Esophagus mucosa (tissue), 1 donor: ENCODE measurements at regions not wholly inside any gene's neighbourhood (a gene's known extent, or its start where the extent isn't known, plus 50 kb on each side); places are given as distances from the start of the nearest gene placed in this dataset.

Experiments used
- ATAC-seq: fragments of 200-7000 bp; cut with Tn5 transposase; one replicate; pipeline ENCODE4 v1.9.1; 2020
- donor health status: DM: yes; HTN: yes; CAD: no.

DNA sequence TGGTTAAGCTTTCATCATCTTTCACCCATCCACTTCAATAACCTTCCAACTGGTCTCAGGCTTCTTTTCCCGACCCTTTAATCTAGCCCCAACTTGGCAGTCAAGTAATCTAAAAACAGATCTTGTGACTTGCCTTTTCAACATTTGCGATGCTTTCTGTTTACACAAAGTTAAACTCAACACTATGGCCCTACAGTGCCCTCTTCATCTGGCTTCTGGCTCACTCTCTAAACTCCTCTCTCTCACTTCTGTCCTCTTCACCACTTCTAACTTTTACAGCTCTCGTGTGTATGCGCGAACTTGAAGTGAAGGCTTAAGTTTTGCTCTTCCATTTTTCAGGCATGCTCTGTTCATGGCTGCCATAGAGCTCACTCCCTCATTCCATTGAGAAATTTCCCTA, 1122.3 kb upstream of the ADGRL2 start:
- ATAC-seq: no peak

- ATAC-seq: no peak
Observed at GRCh38 chr1:80675454-80675853, 1125.3 kb upstream of the ADGRL2 start.

DNA sequence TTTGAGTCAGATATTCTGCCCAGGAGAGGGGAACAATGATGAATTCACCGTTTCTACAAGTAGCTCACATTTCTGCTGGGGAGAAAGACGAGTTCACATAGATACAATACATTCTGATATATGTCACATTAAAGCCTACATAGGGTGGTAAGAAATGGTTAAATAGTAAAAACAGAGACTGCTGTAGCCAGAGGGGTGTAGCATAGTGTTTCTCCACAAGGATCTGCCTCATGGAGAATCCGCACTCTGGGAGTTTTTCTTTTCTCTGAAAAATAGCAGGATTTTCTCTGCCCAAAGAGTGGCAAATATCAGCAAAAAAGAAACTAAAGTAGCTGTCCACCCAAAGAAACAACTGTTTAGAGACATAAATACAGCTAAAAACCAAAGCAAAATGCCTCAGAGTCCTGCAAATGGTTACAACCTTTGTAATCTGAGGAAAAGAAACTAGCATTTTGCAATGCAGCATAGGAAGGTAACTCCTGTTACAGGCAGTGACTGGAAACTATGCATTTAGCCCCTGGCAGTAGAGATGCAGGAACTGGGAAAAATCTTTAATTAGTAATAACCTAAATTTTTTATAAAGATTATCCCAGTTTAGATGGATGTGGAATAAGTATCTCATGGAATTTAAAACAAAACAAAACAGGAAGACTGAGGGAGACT, 1126.7 kb upstream of the ADGRL2 start:
- no peak for ATAC-seq

DNA sequence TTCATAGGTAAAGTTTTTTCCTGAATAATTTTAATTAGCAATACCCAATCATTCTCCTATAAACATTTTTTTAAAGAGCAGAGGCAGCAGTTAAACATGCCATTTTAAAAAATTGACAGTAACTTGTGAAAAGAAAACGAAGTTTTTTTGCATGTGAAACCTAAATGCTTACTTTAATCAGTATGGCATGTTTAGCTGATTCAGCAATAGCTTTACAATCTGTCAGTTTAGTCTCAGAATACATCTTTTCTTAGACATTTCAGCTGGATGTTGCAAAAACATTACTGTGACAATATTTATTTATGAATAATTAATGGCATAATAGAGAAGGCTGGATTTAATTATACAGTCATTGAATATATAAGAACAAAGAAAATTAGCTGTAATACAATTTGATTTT, 1132.4 kb upstream of the ADGRL2 start:
- no peak for ATAC-seq

DNA sequence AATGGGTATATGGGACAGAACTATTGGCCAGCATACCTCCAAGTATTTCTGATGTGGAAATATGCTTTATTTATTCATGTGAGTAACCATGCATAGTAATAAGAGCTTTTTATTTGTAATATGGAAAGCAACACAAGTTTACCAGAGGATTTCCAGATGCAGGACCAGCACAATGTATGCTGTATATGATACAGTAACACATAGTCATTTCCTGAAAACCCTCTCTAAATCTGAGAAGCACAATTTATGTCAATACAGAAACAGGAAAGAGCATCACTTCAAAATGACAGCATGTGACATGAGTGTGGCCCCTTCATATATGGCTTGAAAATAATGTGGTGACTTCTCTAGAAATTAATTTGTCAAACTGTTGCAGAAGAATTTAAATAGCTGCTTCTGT, 1134.7 kb upstream of the ADGRL2 start:
- ATAC-seq: no peak

- ATAC-seq: no peak
Observed at GRCh38 chr1:80659161-80659560, 1141.6 kb upstream of the ADGRL2 start.

DNA sequence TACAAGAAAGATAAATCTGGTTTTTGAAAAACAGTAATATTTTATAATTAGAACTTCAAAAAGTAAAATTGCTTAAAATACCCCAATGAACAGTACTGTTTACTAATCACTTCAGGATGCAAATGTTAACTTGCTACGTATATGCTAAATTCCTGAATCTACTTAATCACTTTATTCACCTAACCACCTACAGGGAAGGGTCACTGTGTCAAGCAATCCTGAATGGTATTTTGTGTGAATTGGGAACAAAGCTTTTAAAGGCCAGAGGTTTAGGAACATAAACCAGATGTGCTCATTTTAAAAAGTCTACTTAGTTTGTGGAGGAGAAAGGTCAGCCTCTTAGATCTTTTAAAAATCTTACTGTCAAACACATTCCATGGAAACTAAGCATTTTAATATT, 1143.0 kb upstream of the ADGRL2 start:
- no peak for ATAC-seq

DNA sequence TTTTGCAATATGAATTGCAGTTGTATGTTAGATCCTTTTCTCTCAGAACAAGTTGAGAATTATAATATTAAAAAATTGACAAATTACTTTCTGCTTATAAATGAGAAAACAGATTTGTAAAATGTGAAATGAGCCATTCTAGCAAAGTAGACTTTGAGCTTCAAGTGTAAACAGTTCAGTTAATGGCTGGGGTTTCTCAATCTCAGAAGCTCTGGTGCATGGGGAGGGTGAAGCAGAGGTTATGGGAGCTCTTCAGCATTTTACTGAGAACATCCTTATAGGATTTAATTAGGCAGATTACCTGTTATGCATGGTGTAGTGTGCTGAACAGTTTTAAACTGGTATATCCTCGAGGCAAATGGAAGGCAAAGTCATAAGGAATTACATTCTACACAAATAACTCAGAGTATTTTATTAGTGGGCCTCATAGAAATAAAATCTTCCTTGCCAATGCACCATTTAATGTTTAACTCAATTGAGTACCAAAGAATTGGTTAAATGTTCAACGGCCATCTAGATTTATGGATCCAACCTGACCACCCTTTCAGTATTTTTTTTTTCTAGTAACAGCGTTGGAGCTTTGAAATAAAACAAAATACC, 1143.6 kb upstream of the ADGRL2 start:
- no peak for ATAC-seq

GRCh38 chr1:80656641-80657040, 1144.1 kb upstream of the ADGRL2 start:
- no peak for ATAC-seq

DNA sequence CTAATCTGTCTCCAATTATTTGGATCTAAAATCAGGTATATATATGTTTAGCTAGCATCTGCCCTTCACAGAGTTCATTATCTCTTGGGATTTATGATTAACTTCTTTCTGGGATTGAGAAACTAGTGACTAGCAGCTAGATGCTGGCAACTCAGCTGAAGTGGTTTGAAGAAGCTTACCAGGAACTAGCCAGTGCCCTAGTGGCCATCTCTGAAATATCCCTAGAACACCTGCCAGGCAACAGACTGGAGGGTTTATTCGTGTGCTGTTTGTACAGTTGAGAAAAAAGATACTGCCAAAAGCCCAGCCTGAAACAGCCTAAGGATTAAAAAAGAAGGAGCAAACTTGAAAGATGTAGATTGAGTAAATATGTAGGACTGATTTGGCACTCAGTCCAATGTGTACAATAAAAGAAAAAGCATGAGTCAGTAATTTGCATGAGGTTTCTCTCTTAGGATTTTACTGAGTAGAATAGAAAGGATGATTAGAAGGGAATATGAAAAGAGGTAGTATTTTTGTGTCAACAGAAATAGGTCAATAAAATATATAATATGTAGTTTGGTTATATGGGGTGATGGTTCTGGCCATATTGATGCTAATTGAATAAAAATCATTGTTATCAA, 1144.6 kb upstream of the ADGRL2 start:
- peak; percentile 55 for ATAC-seq

DNA sequence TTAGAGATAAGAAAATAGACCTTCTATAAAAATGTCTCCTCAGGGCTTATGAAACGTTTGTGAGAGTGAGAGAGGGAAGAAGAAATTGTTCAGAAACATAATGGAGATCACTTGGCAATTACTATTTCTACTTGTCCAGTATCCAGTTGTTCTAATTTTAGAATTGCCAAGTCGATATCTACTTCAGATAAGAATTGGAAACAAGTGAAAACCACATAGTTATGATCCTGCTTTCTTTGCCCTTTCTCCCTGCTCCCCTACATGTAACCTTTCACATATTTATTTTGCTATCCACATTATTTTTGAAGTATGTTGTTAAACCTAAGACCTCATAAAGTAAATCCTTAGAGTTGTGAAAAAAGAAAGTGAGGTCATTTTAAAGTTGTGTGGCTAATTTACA, 1154.7 kb upstream of the ADGRL2 start:
- ATAC-seq: no peak

DNA sequence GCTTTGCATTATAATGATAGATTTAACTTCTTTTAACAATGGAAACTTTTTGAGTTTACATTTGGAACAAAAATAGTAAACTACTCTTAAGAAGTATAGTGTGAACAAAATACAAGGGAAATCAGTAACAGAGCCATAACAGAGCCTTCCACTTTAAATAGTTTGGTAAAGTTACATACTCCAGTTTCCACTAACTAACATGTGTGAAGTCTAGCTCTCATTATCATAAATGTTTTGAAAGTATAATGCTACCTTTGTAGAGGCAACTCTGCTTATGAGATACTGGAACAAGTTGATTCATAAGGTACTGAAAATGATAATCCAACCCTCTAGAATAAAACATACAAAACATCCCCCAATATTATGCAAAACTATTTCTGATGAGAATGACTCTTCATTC, 1155.1 kb upstream of the ADGRL2 start:
- no peak for ATAC-seq

DNA sequence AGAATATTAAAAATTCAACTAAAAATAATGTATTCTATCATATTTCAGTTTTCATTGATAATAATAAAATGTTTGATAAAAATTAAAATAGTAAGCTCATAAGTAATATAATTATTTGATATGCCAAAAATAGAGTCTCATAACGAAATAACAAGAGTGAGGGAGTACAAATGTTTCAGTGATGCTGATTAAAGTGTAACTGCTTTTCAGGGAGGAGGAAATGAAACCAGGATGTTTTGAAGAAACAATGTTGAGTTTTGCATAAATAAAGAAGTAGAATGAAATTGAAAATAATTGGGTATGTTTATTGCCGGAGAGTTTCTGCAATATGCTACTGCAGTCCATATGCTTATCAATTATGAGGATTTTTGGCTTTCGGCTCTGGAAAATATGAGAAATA, 1159.8 kb upstream of the ADGRL2 start:
- ATAC-seq: no peak

DNA sequence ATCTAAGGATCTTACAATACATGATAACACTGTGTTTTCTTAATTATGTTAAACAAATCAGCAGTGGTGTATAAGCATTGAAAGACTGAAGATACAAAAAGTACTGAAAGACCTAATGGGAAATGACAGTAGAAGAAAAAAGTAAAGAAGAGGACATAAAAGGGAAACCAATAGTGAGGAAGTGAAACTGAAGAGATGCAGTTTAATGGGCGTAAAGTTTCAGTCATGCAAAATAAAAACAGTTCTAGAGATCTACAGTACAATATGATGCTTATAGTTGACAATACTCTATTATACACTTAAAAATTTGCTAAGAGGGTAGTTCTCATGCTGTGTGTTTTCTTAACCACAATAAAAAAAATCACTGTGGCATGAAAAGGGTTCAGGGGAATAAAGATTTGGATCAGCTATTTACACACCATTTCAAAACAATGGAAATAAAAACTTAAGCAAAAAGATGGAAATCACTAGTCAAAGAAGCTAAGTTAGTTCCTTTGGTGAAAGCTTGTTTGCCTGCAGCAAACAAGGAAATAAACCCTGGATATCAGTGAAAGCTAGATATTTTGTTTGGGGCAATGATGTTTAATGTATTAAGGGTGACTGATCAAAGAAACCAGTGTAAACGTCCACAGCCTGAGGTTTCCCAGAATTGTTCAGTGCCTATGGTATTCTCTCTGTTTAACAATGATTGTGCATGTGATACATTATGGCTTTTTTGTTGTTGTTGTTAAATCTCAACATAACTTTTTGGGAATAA, 1160.8 kb upstream of the ADGRL2 start:
- no peak for ATAC-seq

DNA sequence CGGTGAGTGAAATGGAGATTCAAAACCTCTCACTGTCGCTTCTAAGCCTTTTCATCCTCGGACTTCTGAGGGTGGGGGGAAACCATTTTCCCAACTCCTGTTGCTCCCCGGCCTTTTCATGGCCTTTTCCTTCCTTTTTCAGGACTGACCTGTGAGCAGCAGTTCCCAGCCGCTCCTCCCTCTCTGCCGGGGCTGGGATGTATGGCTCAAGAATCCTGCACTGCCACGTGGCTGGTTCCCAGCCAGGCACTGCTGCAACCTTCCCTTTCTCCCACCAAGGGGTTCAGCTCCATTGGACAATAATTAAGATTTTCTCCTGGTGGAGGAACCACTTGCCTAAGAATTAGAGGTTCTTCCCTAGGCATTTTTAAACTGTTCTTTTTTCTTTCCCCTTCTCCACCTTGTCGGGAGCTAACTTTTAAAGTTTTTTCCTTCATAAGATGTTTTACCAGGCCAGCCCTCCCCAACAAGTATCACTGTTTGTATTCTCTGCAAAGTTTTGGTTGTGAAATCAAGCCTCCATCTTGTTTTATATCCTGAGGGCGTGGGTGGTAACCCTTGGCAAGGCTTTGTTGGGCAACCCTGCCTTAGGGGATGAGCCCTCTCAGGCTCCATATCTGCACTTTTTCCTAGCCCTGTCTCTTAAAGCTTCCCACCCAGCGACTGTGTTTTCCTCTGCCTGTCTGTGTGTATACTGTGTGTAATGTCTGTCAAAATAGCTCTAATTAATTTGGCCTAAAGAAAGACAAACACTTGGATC, 1166.6 kb upstream of the ADGRL2 start:
- no peak for ATAC-seq

DNA sequence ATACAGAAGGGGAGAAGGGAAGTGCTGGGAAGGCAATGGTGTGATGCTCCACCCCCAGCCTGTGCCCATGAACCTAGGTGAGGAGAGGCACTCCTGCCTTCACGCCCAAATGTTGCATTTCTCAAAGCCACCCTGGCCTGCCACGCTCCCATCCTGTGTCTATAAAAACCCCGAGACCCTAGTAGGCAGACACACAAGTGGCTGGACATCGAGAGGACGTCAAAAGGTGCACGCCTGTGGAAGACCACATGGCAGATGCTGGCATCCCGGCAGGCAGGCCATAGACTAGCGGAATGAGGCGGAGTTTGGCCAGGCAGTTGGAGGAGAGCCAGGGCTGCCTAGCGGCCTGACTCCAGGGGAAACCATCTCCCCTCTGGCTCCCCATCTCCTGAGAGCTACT, 1168.5 kb upstream of the ADGRL2 start:
- no peak for ATAC-seq

DNA sequence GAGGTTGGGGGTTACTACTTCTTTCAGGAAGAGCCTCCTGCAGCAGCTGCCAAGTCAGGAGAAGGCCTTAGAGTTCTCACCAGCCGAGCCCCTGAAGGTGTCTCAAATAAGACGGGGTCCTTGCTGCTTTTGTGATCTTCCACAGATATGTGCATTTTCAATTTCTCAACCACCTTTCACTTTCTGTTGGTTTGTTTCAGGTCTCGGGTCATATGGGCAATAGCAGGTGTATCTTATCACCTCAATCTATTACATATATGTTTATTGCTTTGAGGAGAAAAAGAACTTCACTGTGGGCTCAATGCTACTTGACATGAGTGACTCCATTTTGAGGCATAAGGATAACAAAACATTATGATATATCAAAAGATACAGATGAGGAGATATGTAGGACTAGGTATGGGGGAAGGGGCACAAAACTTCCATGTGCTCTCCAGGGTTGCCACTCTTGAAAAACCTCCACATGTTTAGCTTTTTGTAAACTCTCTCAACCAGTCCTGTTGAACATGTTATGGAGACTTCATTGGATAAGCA, 1171.4 kb upstream of the ADGRL2 start:
- no peak for ATAC-seq

GRCh38 chr1:80624682-80625081, 1176.1 kb upstream of the ADGRL2 start:
- no peak for ATAC-seq

DNA sequence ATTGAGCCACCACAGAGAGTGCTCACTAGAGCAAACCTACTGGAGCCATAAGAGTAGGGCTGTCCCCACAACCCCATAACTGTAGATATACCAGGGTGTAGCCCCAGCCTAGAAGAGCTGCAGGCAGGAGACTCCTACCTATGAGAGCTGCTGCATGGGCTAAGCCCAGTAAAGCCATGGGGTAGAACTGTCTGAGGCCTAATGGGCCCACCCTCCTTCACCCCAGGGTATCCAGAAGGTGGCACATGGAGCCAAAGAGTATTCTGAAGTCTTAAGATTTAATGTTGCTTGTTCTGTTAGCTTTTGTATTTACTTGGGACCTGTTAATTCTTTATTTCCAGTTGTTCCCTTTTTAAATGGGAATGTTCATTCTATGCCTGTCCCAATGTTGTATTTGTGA, 1193.7 kb upstream of the ADGRL2 start:
- no peak for ATAC-seq

DNA sequence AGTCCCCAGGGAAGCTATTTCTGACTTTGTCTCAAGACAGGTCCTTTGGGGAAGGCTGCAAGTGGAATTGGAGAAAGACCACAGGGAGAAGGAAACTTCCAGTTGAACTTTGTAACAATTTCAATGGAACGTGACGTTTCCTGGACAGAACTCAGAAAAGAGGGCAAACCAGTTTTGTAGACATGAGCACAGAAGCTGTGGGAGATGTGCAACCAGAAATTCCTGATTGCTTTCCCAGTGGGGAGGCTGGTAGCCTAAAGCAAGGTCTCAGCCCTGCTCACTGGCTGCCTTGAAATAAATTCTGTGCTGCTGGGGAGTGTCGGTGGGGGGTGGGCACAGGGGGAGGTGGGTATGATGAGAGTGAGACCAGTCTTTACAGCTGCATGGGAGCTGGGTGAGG, 1206.7 kb upstream of the ADGRL2 start:
- peak; percentile 96 for ATAC-seq

GRCh38 chr1:80593197-80593596, 1207.5 kb upstream of the ADGRL2 start:
- peak; percentile 88 for ATAC-seq

DNA sequence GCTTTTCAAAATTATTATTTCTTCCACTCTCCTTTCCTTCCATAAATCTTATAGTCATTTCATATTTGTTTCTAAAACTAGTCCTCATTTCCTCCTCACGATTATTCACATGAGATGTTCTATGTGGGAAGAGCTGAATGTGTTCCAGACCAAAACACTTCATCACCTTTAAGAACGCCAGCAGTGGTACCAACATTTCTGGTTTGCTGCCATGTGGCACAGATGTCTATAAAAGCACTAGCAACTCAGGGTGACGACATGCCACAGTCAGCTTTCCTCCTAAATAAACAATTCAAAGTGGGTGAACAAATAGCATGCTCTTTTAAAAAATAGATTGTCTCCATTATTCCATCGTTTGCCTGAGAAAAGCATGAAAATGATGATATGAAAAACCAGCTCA, 1217.8 kb upstream of the ADGRL2 start:
- no peak for ATAC-seq

- no peak for ATAC-seq
Observed at GRCh38 chr1:80579055-80579454, 1221.7 kb upstream of the ADGRL2 start.
